ENCODE measurements at regions not wholly inside any gene's neighbourhood (a gene's known extent, or its start where the extent isn't known, plus 50 kb on each side); places are given as distances from the start of the nearest gene placed in this dataset.

DNA sequence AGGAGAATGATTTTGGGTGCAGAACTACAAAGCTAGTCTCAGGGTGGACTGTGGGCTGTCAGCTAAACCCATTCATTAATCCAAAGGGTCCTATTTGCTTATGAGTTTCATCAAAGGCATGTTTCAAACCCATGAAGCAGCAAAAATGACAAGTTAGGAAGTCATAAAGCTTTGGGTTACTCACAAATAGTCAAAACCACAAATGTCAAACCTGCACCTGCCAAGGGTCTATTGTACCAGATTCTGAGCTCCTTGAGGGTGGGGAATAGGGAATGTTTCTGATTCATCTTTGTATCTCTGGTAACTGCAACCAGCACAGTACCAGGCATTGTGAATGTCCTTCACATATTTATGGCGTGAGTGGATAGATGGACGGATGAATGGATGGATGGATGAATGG lies 317.7 kb downstream of the MAF start:
- DNase-seq (ENCODE audit: low read depth in 1 of 2, low spot score in 2 of 2) (no peak), FAIRE-seq (no peak)
- no peaks in the 10 kb centered on the region for H3K79me2 ChIP-seq (ENCODE audit: control insufficient read depth in 1 of 2, insufficient read depth in 2 of 2, low read length in 2 of 2)
- ChIA-PET CTCF (ENCODE audit: partially characterized antibody) (no interaction called here), POLR2A (ENCODE audit: partially characterized antibody) (no interaction called here)
- no peak overlapping the region for H2BK12ac ChIP-seq (ENCODE audit: low read depth, low read length)
- H3K27me3 ChIP-seq (replicated peaks in 1 of 4; ENCODE audit: control insufficient read depth in 3 of 4, extremely low read depth in 1 of 4, insufficient read depth in 3 of 4, low read length in 3 of 4): no peaks in the 10 kb centered on the region
- no peaks in the 10 kb centered on the region for H3K36me3 ChIP-seq (ENCODE audit: control insufficient read depth in 2 of 4, insufficient read depth in 4 of 4, low read length in 3 of 4)
- no peak overlapping the region for H3K27ac ChIP-seq (ENCODE audit: low read depth, low read length)
- H3K56ac ChIP-seq (replicated peaks; ENCODE audit: insufficient read length, low read depth, low read length): no peak overlapping the region
- H3K9me3 ChIP-seq (ENCODE audit: insufficient read depth in 2 of 2, low read depth in 1 of 2, low read length in 1 of 2): no peaks in the 10 kb centered on the region
- no peak overlapping the region for H2BK20ac ChIP-seq (ENCODE audit: low read length)
- 89 to 100% methylated on average over 1 to 2 of the region's 2 CpGs for WGBS, 2 experiments (ENCODE audit: extremely low coverage in 1 of 2, insufficient coverage in 1 of 2, insufficient read length in 1 of 2, insufficient replicate concordance in 2 of 2, low coverage in 1 of 2, low lambda C conversion rate in 2 of 2, missing lambda C conversion rate in 1 of 2)
- H2AK5ac ChIP-seq (ENCODE audit: low read depth, low read length): no peak overlapping the region
- no peak overlapping the region for H3K4ac ChIP-seq (replicated peaks; ENCODE audit: insufficient read length, low read depth, low read length)
- H2BK15ac ChIP-seq (ENCODE audit: low read length): no peak overlapping the region
- H3K9ac ChIP-seq (replicated peaks in 1 of 4; ENCODE audit: extremely low read depth in 1 of 4, low read depth in 3 of 4, low read length in 3 of 4): no peak overlapping the region
- no peak overlapping the region for H4K91ac ChIP-seq (replicated peaks; ENCODE audit: insufficient read length, low read length)
- H3K4me1 ChIP-seq (replicated peaks in 1 of 4; ENCODE audit: control insufficient read depth in 3 of 4, insufficient read depth in 4 of 4, low read length in 3 of 4): peaks cover 0 to 7% (median 0%) of the 10 kb centered on the region in 4 experiments; a peak in 1 of 7 replicates
- H3K79me1 ChIP-seq (ENCODE audit: low read depth, low read length): no peaks in the 10 kb centered on the region
- no peak overlapping the region for H2BK120ac ChIP-seq (replicated peaks; ENCODE audit: low read depth, low read length)
- H3K4me3 ChIP-seq (ENCODE audit: extremely low read depth in 1 of 4, insufficient read depth in 2 of 4, low read depth in 3 of 4, low read length in 4 of 4): no peak overlapping the region
- no peak overlapping the region for H3K23ac ChIP-seq (ENCODE audit: insufficient read length)
- no peak overlapping the region for H2AFZ ChIP-seq (ENCODE audit: low read length)
- H3K18ac ChIP-seq (ENCODE audit: extremely low read depth, low read length): no peak overlapping the region
- no peaks in the 10 kb centered on the region for H4K20me1 ChIP-seq (replicated peaks in 1 of 2; ENCODE audit: control insufficient read depth in 1 of 2, insufficient read depth in 2 of 2, low read length in 2 of 2)
- no peak overlapping the region for H3K4me2 ChIP-seq (ENCODE audit: insufficient read depth in 1 of 2, low read depth in 2 of 2, low read length in 2 of 2)
- TF ChIP-seq, protein P1, sequence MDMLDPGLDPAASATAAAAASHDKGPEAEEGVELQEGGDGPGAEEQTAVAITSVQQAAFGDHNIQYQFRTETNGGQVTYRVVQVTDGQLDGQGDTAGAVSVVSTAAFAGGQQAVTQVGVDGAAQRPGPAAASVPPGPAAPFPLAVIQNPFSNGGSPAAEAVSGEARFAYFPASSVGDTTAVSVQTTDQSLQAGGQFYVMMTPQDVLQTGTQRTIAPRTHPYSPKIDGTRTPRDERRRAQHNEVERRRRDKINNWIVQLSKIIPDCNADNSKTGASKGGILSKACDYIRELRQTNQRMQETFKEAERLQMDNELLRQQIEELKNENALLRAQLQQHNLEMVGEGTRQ (IDR thresholded peaks at IDR 0.05; ENCODE audit: low read length): no peak
- TF ChIP-seq RXRA (IDR thresholded peaks at IDR 0.05; ENCODE audit: insufficient read depth, low read depth, low read length) (no peak), CHD1 (IDR thresholded peaks at IDR 0.05; ENCODE audit: low read depth, low read length) (no peak), HDAC2 (IDR thresholded peaks at IDR 0.05; ENCODE audit: borderline replicate concordance in 1 of 2, low read depth in 2 of 2, low read length in 2 of 2) (no peak), SIX5 (IDR thresholded peaks at IDR 0.05; ENCODE audit: low read depth, low read length) (no peak), CEBPB (IDR thresholded peaks at IDR 0.05; ENCODE audit: low read depth, low read length) (no peak), ZNF274 (IDR thresholded peaks at IDR 0.05; ENCODE audit: borderline replicate concordance, extremely low read depth, low read length) (no peak), SIN3A (conservative IDR thresholded peaks at IDR 0.05 in 1 of 2, IDR thresholded peaks at IDR 0.05 in 1 of 2; ENCODE audit: low read depth in 1 of 2, low read length in 2 of 2) (no peak), CHD2 (IDR thresholded peaks at IDR 0.05; ENCODE audit: low read length) (no peak), ASH2L (IDR thresholded peaks at IDR 0.05; ENCODE audit: low read length) (no peak), GABPA (IDR thresholded peaks at IDR 0.05; ENCODE audit: borderline replicate concordance, insufficient read depth, low read length) (no peak)
- TF ChIP-seq, protein P2, sequence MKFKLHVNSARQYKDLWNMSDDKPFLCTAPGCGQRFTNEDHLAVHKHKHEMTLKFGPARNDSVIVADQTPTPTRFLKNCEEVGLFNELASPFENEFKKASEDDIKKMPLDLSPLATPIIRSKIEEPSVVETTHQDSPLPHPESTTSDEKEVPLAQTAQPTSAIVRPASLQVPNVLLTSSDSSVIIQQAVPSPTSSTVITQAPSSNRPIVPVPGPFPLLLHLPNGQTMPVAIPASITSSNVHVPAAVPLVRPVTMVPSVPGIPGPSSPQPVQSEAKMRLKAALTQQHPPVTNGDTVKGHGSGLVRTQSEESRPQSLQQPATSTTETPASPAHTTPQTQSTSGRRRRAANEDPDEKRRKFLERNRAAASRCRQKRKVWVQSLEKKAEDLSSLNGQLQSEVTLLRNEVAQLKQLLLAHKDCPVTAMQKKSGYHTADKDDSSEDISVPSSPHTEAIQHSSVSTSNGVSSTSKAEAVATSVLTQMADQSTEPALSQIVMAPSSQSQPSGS (IDR thresholded peaks at IDR 0.05; ENCODE audit: low read length): no peak
- no peaks in the 10 kb centered on the region for H3K23me2 ChIP-seq (ENCODE audit: low read depth, low read length)
- H2BK5ac ChIP-seq (ENCODE audit: low read depth, low read length): no peak overlapping the region
- no peak overlapping the region for H4K8ac ChIP-seq (ENCODE audit: extremely low read depth, insufficient read depth, low read length)
- H4K5ac ChIP-seq (ENCODE audit: insufficient read length, low read depth, low read length): no peak overlapping the region
- H3K14ac ChIP-seq (ENCODE audit: insufficient read length): no peak overlapping the region

Data from H1 (cell line).